H9 (cell line): ENCODE measurements at regions not wholly inside any gene's neighbourhood (a gene's known extent, or its start where the extent isn't known, plus 50 kb on each side); places are given as distances from the start of the nearest gene placed in this dataset.
A peak's percentile ranks its signal among the peaks of the same experiment; 100 is the strongest.
"Not testable (repeated sequence)": the region's sequence is repeated elsewhere in the genome, so short reads cannot be mapped to it uniquely, and the experiment has no call there.

Experiments used
- DNase-seq: peaks from one replicate; pipeline ENCODE4 v3.0.0-alpha.2; 2017
- H2AFZ ChIP-seq: one replicate; pipeline ENCODE4 v1.6.1; 2013; ENCODE audit warnings: mild to moderate bottlenecking, low read length, control low read depth, moderate library complexity
- H2AK5ac ChIP-seq: 2 replicates; pipeline ENCODE4 v1.6.1; 2013; ENCODE audit warnings: low read length, control low read depth, mixed read lengths; ENCODE audit not compliant: insufficient read length
- H2BK120ac ChIP-seq: one replicate; pipeline ENCODE4 v1.6.1; 2013; ENCODE audit warnings: low read depth, mild to moderate bottlenecking, low read length, control low read depth, inconsistent platforms; ENCODE audit not compliant: poor library complexity, severe bottlenecking
- H2BK12ac ChIP-seq: 2 replicates; pipeline ENCODE4 v1.6.1; 2013; ENCODE audit warnings: low read length, control low read depth, mixed read lengths, low read depth; ENCODE audit not compliant: insufficient read length
- H2BK15ac ChIP-seq: 2 replicates; pipeline ENCODE4 v1.6.1; 2013; ENCODE audit warnings: low read depth, low read length, control low read depth
- H2BK20ac ChIP-seq: one replicate; pipeline ENCODE4 v1.6.1; 2013; ENCODE audit warnings: low read depth, mild to moderate bottlenecking, low read length, control low read depth, inconsistent platforms; ENCODE audit not compliant: poor library complexity, severe bottlenecking
- H2BK5ac ChIP-seq: 2 replicates; pipeline ENCODE4 v1.6.1; 2013; ENCODE audit warnings: low read length, control low read depth, mixed read lengths; ENCODE audit not compliant: insufficient read length
- H3K14ac ChIP-seq: 2 replicates; pipeline ENCODE4 v1.6.1; 2013; ENCODE audit warnings: low read length, control low read depth; ENCODE audit not compliant: insufficient read depth
- H3K18ac ChIP-seq: 2 replicates; pipeline ENCODE4 v1.6.1; 2013; ENCODE audit warnings: low read depth, mild to moderate bottlenecking, mixed read lengths, low read length, control low read depth; ENCODE audit not compliant: insufficient read length
- H3K23ac ChIP-seq: 2 replicates; pipeline ENCODE4 v1.6.1; 2013; ENCODE audit warnings: low read length, control low read depth, mixed read lengths, low read depth; ENCODE audit not compliant: insufficient read length
- H3K23me2 ChIP-seq: 2 replicates; pipeline ENCODE4 v1.6.1; 2013; ENCODE audit warnings: low read depth, mild to moderate bottlenecking, mixed read lengths, low read length, control low read depth; ENCODE audit not compliant: insufficient read length, poor library complexity, severe bottlenecking
- H3K27ac ChIP-seq: 2 replicates; pipeline ENCODE4 v1.5.1; 2013; ENCODE audit warnings: low read length, control low read depth, mixed read lengths, low read depth; ENCODE audit not compliant: insufficient read length
- H3K27me3 ChIP-seq: 2 replicates; pipeline ENCODE4 v1.6.1; 2013; ENCODE audit warnings: low read length, control low read depth, inconsistent platforms; ENCODE audit not compliant: insufficient read depth
- H3K4ac ChIP-seq: 2 replicates; pipeline ENCODE4 v1.6.1; 2013; ENCODE audit warnings: low read depth, mild to moderate bottlenecking, control low read depth, inconsistent platforms, low read length, moderate library complexity
- H3K4me1 ChIP-seq: 2 replicates; pipeline ENCODE4 v1.6.1; 2013; ENCODE audit warnings: low read length, control low read depth, inconsistent platforms; ENCODE audit not compliant: insufficient read depth
- H3K4me2 ChIP-seq: 2 replicates; pipeline ENCODE4 v1.6.1; 2013; ENCODE audit warnings: low read length, control low read depth, mixed read lengths; ENCODE audit not compliant: insufficient read length, insufficient read depth
- H3K56ac ChIP-seq: 2 replicates; pipeline ENCODE4 v1.6.1; 2013; ENCODE audit warnings: low read depth, mild to moderate bottlenecking, mixed read lengths, low read length, control low read depth; ENCODE audit not compliant: insufficient read length
- H3K79me1 ChIP-seq: 2 replicates; pipeline ENCODE4 v1.6.1; 2013; ENCODE audit warnings: low read depth, mild to moderate bottlenecking, moderate library complexity, low read length, control low read depth, inconsistent platforms; ENCODE audit not compliant: insufficient read depth, poor library complexity, severe bottlenecking
- H3K79me2 ChIP-seq: 2 replicates; pipeline ENCODE4 v1.6.1; 2013; ENCODE audit warnings: low read length, control low read depth, inconsistent platforms; ENCODE audit not compliant: insufficient read depth
- H3K9ac ChIP-seq: 2 replicates; pipeline ENCODE4 v1.6.1; 2013; ENCODE audit warnings: low read length, control low read depth, mixed read lengths; ENCODE audit not compliant: insufficient read length; ENCODE audit errors: extremely low read depth
- H3K9me3 ChIP-seq: one replicate; pipeline ENCODE4 v1.6.1; 2013; ENCODE audit warnings: low read depth, low read length, inconsistent platforms; ENCODE audit not compliant: control insufficient read depth
- H3T11ph ChIP-seq: one replicate; pipeline ENCODE4 v1.6.1; 2013; ENCODE audit warnings: mild to moderate bottlenecking, low read length, control low read depth, inconsistent platforms
- H4K20me1 ChIP-seq: one replicate; pipeline ENCODE4 v1.6.1; 2013; ENCODE audit not compliant: control insufficient read depth, insufficient read length, insufficient read depth
- H4K5ac ChIP-seq: 2 replicates; pipeline ENCODE4 v1.6.1; 2013; ENCODE audit warnings: low read depth, mild to moderate bottlenecking, mixed read lengths, low read length, control low read depth; ENCODE audit not compliant: insufficient read length
- H4K8ac ChIP-seq: replicated peaks from 2 replicates; pipeline ENCODE4 v1.6.1; 2013; ENCODE audit warnings: low read length, control low read depth, mixed read lengths, low read depth; ENCODE audit not compliant: insufficient read length
- H4K91ac ChIP-seq: 2 replicates; pipeline ENCODE4 v1.6.1; 2013; ENCODE audit warnings: low read depth, mild to moderate bottlenecking, moderate library complexity, mixed read lengths, low read length, control low read depth; ENCODE audit not compliant: insufficient read length
- H3K27ac Mint-ChIP-seq, 3 experiments: 2 replicates in 2 of 3; 3 replicates in 1 of 3; pipeline ENCODE4 v1.8.0; 2020 to 2021; ENCODE audit warnings: mixed read lengths in 3 of 3, mild to moderate bottlenecking in 1 of 3, moderate library complexity in 1 of 3
- H3K27me3 Mint-ChIP-seq: 2 replicates; pipeline ENCODE4 v1.8.0; 2021; ENCODE audit warnings: low read depth, mild to moderate bottlenecking, moderate library complexity, mixed read lengths
- H3K36me3 Mint-ChIP-seq, 3 experiments: 2 replicates in 2 of 3; 3 replicates in 1 of 3; pipeline ENCODE4 v1.8.0; 2020 to 2021; ENCODE audit warnings: low read depth in 3 of 3, mixed read lengths in 3 of 3; ENCODE audit not compliant: insufficient read depth in 1 of 3
- H3K4me1 Mint-ChIP-seq, 2 experiments: 2 replicates each; pipeline ENCODE4 v1.8.0; 2020; ENCODE audit warnings: mixed read lengths in 2 of 2
- H3K4me3 Mint-ChIP-seq, 2 experiments: 2 replicates in 1 of 2; 3 replicates in 1 of 2; pipeline ENCODE4 v1.8.0; 2020 to 2021; ENCODE audit warnings: mild to moderate bottlenecking in 2 of 2, mixed read lengths in 2 of 2, moderate library complexity in 1 of 2
- H3K9me3 Mint-ChIP-seq, 2 experiments: 2 replicates in 1 of 2; 3 replicates in 1 of 2; pipeline ENCODE4 v1.8.0; 2020; ENCODE audit warnings: mild to moderate bottlenecking in 2 of 2, mixed read lengths in 2 of 2, moderate library complexity in 1 of 2
- WGBS: extraction: QIAGEN DNeasy Blood & Tissue Kit; methylation state at CpG from one replicate; pipeline ENCODE4 v1.1.7; 2013; ENCODE audit warnings: missing lambda C conversion rate, low lambda C conversion rate, mixed read lengths; ENCODE audit not compliant: insufficient read length; ENCODE audit errors: extremely low coverage; 5-methylcytosine and 5-hydroxymethylcytosine counted together

DNA sequence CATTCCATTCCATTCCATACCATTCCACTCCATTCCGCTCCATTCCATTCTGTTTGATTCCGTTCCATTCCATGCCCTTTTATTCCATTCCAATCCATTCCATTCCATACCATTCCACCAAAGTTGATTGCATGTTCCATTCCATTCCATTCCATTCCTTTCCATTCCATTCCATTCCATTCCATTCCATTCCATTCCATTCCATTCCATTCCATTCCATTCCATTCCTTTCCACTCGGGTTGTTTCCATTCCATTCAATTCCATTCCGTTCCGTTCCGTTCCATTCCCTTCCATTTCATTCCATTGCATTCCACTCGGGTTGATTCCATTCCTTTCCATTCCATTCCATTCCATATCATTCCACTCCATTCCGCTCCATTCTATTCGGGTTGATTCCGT, 152.7 kb downstream of the CWH43 start:
- H2AFZ ChIP-seq, H3K79me1 ChIP-seq, H2BK20ac ChIP-seq, H4K91ac ChIP-seq, H2BK5ac ChIP-seq, H3K9ac ChIP-seq, H2AK5ac ChIP-seq, H3T11ph ChIP-seq, H2BK12ac ChIP-seq, H3K4me1 Mint-ChIP-seq, H3K4me3 Mint-ChIP-seq, H3K27ac Mint-ChIP-seq, H3K23me2 ChIP-seq, H3K14ac ChIP-seq, H3K4ac ChIP-seq, H4K20me1 ChIP-seq, H3K27me3 ChIP-seq, H2BK120ac ChIP-seq, H3K56ac ChIP-seq, H3K4me1 ChIP-seq, H3K27ac ChIP-seq, DNase-seq, H2BK15ac ChIP-seq, H3K4me2 ChIP-seq, H3K18ac ChIP-seq, H4K5ac ChIP-seq, H3K23ac ChIP-seq, H4K8ac ChIP-seq, H3K79me2 ChIP-seq: not testable (repeated sequence)
- Mint-ChIP-seq H3K27me3 (peaks cover 12% of the 10 kb centered on the region), H3K9me3 (peaks cover 50 to 55% of the 10 kb centered on the region in 2 experiments), H3K36me3 (peaks cover 20 to 31% (median 26%) of the 10 kb centered on the region in 3 experiments)
- no CpG with 5 or more reads among the region's 10 CpGs for WGBS
- peaks cover 26% of the 10 kb centered on the region for H3K9me3 ChIP-seq

- H4K20me1 ChIP-seq, H3K4ac ChIP-seq, H3K9ac ChIP-seq, H3K23me2 ChIP-seq, H3K14ac ChIP-seq, H3K79me1 ChIP-seq, H3K27me3 ChIP-seq, H3T11ph ChIP-seq, H3K56ac ChIP-seq, H2BK120ac ChIP-seq, H3K23ac ChIP-seq, H3K79me2 ChIP-seq, H3K4me1 Mint-ChIP-seq, H2AK5ac ChIP-seq, H3K4me1 ChIP-seq, H3K27ac ChIP-seq, H2BK15ac ChIP-seq, H3K18ac ChIP-seq, H2BK5ac ChIP-seq, H2BK12ac ChIP-seq, DNase-seq, H4K5ac ChIP-seq, H4K8ac ChIP-seq, H3K4me2 ChIP-seq, H2BK20ac ChIP-seq, H3K27ac Mint-ChIP-seq, H4K91ac ChIP-seq, H2AFZ ChIP-seq: not testable (repeated sequence)
- peaks cover 33% of the 10 kb centered on the region for H3K9me3 ChIP-seq
- H3K4me3 Mint-ChIP-seq, result peak overlapping the region in 1 of 2 experiments; percentile 6; a peak in 1 of 5 replicates
- H3K9me3 Mint-ChIP-seq, result peaks cover 51 to 55% of the 10 kb centered on the region in 2 experiments
- whole genome bisulfite sequencing, result no CpG with 5 or more reads among the region's 8 CpGs
- peaks cover 27 to 38% (median 33%) of the 10 kb centered on the region in 3 experiments for H3K36me3 Mint-ChIP-seq
- peaks cover 17% of the 10 kb centered on the region for H3K27me3 Mint-ChIP-seq
Measured at GRCh38 chr4:49139513-49139912, 153.4 kb downstream of the CWH43 start.
